Activated CD8-positive, alpha-beta T cell treated with anti-CD3 and anti-CD28 coated beads for 36 hours (primary cell): ENCODE measurements at regions not wholly inside any gene's neighbourhood (a gene's known extent, or its start where the extent isn't known, plus 50 kb on each side); places are given as distances from the start of the nearest gene placed in this dataset.

Experiments
- ATAC-seq: fragments of 200-7000 bp; cut with Tn5 transposase; one replicate; pipeline ENCODE4 v1.10.0; 2021; ENCODE audit warnings: mild to moderate bottlenecking, moderate library complexity
- CTCF ChIA-PET: fragments of 350-600 bp; sonication (Branson Sonifier 250); formaldehyde crosslinking; loops from one replicate; lab custom pipeline; 2021; ENCODE audit warnings: antibody characterized with exemption; lab: Charles Lee
- POLR2A ChIA-PET: fragments of 350-600 bp; sonication (Branson Sonifier 250); formaldehyde crosslinking; loops from one replicate; lab custom pipeline; 2021; ENCODE audit warnings: antibody characterized with exemption; lab: Charles Lee
- DNase-seq: peaks from one replicate; pipeline ENCODE4 v3.0.0-alpha.2; 2020
- H3K27ac Mint-ChIP-seq: one replicate; pipeline ENCODE4 v1.8.0; 2021; ENCODE audit warnings: mild to moderate bottlenecking, mixed read lengths
- H3K27me3 Mint-ChIP-seq: one replicate; pipeline ENCODE4 v1.8.0; 2021; ENCODE audit warnings: mixed read lengths
- H3K36me3 Mint-ChIP-seq: one replicate; pipeline ENCODE4 v1.8.0; 2021; ENCODE audit warnings: low read depth, mixed read lengths
- H3K4me1 Mint-ChIP-seq: one replicate; pipeline ENCODE4 v1.8.0; 2021; ENCODE audit warnings: low read depth, mixed read lengths
- H3K4me3 Mint-ChIP-seq: one replicate; pipeline ENCODE4 v1.8.0; 2021; ENCODE audit warnings: mild to moderate bottlenecking, moderate library complexity, mixed read lengths
- H3K9me3 Mint-ChIP-seq: one replicate; pipeline ENCODE4 v1.8.0; 2021; ENCODE audit warnings: mixed read lengths
- CTCF ChIP-seq: fragments of 200-600 bp; IDR thresholded peaks from one replicate; pipeline ENCODE4 v1.8.0; 2022; ENCODE audit warnings: antibody characterized with exemption, mild to moderate bottlenecking
- intact Hi-C: fragments of 100-400 bp; cut with micrococcal nuclease; formaldehyde crosslinking; loops from one replicate; pipeline ENCODE4 v1.10.0; 2022

GRCh38 chr20:22410556-22411130 is 173.7 kb downstream of the FOXA2 start:
- POLR2A ChIA-PET, result no interaction called here
- intact Hi-C loops, result no loop called here
- Mint-ChIP-seq H3K9me3 (peaks cover 6% of the 10 kb centered on the region), H3K4me1 (peaks cover 7% of the 10 kb centered on the region), H3K36me3 (no peaks in the 10 kb centered on the region), H3K4me3 (no peak overlapping the region), H3K27me3 (no peaks in the 10 kb centered on the region), H3K27ac (no peak overlapping the region)
- CTCF ChIA-PET, result no interaction called here
- DNase-seq, result no peak
- no peak for TF ChIP-seq CTCF
- ATAC-seq, result no peak

GRCh38 chr20:22408521-22409402 is 175.6 kb downstream of the FOXA2 start:
- no peak for ATAC-seq
- H3K4me1 Mint-ChIP-seq, result peaks cover 7% of the 10 kb centered on the region
- POLR2A ChIA-PET, result no interaction called here
- TF ChIP-seq CTCF, result no peak
- no peak overlapping the region for H3K27ac Mint-ChIP-seq
- peaks cover 5% of the 10 kb centered on the region for H3K27me3 Mint-ChIP-seq
- DNase-seq, result no peak
- H3K4me3 Mint-ChIP-seq, result no peak overlapping the region
- H3K36me3 Mint-ChIP-seq, result no peaks in the 10 kb centered on the region
- intact Hi-C loops, result no loop called here
- CTCF ChIA-PET, result no interaction called here
- peaks cover 6% of the 10 kb centered on the region for H3K9me3 Mint-ChIP-seq

- ChIA-PET POLR2A (no interaction called here), CTCF (no interaction called here)
- peaks cover 7% of the 10 kb centered on the region for H3K4me1 Mint-ChIP-seq
- H3K4me3 Mint-ChIP-seq, result no peak overlapping the region
- peaks cover 9% of the 10 kb centered on the region for H3K27me3 Mint-ChIP-seq
- ATAC-seq (no peak), DNase-seq (no peak)
- H3K27ac Mint-ChIP-seq, result no peak overlapping the region
- peaks cover 6% of the 10 kb centered on the region for H3K9me3 Mint-ChIP-seq
- H3K36me3 Mint-ChIP-seq, result no peaks in the 10 kb centered on the region
- intact Hi-C loops, result no loop called here
- TF ChIP-seq CTCF, result no peak
Observed at GRCh38 chr20:22407237-22408193, 176.9 kb downstream of the FOXA2 start.

GRCh38 chr20:22404419-22405170 is 179.8 kb downstream of the FOXA2 start:
- CTCF ChIA-PET, result no interaction called here
- no peak for ATAC-seq
- no peak for TF ChIP-seq CTCF
- DNase-seq, result no peak
- Mint-ChIP-seq H3K4me3 (no peak overlapping the region), H3K9me3 (peaks cover 6% of the 10 kb centered on the region), H3K4me1 (peaks cover 7% of the 10 kb centered on the region), H3K27me3 (peaks cover 10% of the 10 kb centered on the region), H3K36me3 (no peaks in the 10 kb centered on the region), H3K27ac (no peak overlapping the region)
- intact Hi-C loops, result no loop called here
- POLR2A ChIA-PET, result no interaction called here
